RWPE2 (cell line): ENCODE measurements at regions not wholly inside any gene's neighbourhood (a gene's known extent, or its start where the extent isn't known, plus 50 kb on each side); places are given as distances from the start of the nearest gene placed in this dataset.

Experiments used
- ATAC-seq: fragments of 200-7000 bp; cut with Tn5 transposase; 3 replicates; pipeline ENCODE4 v1.9.1; 2021; ENCODE audit warnings: low read depth
- DNase-seq: peaks from one replicate; pipeline ENCODE4 v3.0.0-alpha.2; 2020; ENCODE audit warnings: low spot score
- H3K27ac ChIP-seq: fragments of 450-650 bp; 2 replicates; pipeline ENCODE4 v1.5.1; 2017; ENCODE audit warnings: mild to moderate bottlenecking; ENCODE audit not compliant: poor library complexity, severe bottlenecking
- H3K27me3 ChIP-seq: fragments of 250-450 bp; sonication (Bioruptor Pico); 2 replicates; pipeline ENCODE4 v1.5.1; 2021; ENCODE audit warnings: mild to moderate bottlenecking, moderate library complexity; ENCODE audit not compliant: insufficient read depth, poor library complexity, severe bottlenecking
- H3K36me3 ChIP-seq: fragments of 250-450 bp; sonication (Bioruptor Pico); 2 replicates; pipeline ENCODE4 v1.5.1; 2020; ENCODE audit warnings: low read depth, mild to moderate bottlenecking, moderate library complexity
- H3K4me1 ChIP-seq: fragments of 250-450 bp; sonication (Bioruptor Pico); 2 replicates; pipeline ENCODE4 v1.5.1; 2021; ENCODE audit warnings: mild to moderate bottlenecking, moderate library complexity; ENCODE audit not compliant: insufficient read depth, poor library complexity, severe bottlenecking
- H3K4me3 ChIP-seq: fragments of 250-450 bp; sonication (Bioruptor Pico); 2 replicates; pipeline ENCODE4 v1.5.1; 2021; ENCODE audit warnings: mild to moderate bottlenecking, moderate library complexity; ENCODE audit not compliant: severe bottlenecking
- H3K9me3 ChIP-seq: fragments of 250-450 bp; sonication (Bioruptor Pico); 2 replicates; pipeline ENCODE4 v1.5.1; 2021; ENCODE audit warnings: mild to moderate bottlenecking, moderate library complexity; ENCODE audit not compliant: severe bottlenecking
- TF ChIP-seq, protein P1 (sequence below): fragments of 450-650 bp; IDR thresholded peaks from one replicate; pipeline ENCODE4 v1.5.1; 2017; ENCODE audit warnings: mild to moderate bottlenecking, moderate library complexity; ENCODE audit not compliant: poor library complexity, severe bottlenecking

DNA sequence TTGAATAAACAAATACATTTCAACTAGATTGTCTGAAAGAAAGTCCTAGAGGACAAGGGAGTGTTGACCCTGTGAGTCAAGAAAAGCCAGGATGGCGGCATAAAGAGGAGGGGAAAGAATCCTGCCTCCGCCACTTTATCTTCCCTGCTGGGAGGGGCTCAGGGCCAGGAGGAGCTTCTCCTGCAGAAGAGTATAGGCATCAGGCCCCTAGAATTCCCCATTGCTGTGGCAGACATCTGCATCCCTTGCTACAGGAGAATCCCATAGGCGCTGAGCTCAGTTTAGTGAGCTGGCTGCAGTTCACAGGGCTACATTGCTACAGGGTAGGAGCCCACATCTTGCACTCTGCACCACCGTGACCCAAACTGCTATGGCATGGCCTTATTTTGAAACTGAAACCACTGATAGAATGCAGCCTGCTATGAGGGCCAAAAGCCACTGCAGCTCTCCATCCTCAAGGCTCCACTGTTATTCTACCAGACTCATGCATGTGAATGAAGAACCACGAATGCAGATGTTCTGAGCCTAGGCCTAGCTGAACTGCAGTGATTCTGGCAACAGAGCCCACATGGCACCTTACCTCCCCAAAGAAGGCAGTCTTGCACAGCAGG is 941.4 kb upstream of the CTNND2 start:
- Histone ChIP-seq H3K9me3 (no peaks in the 10 kb centered on the region), H3K4me3 (no peak overlapping the region), H3K4me1 (no peaks in the 10 kb centered on the region), H3K27ac (no peak overlapping the region), H3K27me3 (peaks cover 4% of the 10 kb centered on the region), H3K36me3 (no peaks in the 10 kb centered on the region)
- DNase-seq (no peak), ATAC-seq (no peak)
- TF ChIP-seq, protein P1, sequence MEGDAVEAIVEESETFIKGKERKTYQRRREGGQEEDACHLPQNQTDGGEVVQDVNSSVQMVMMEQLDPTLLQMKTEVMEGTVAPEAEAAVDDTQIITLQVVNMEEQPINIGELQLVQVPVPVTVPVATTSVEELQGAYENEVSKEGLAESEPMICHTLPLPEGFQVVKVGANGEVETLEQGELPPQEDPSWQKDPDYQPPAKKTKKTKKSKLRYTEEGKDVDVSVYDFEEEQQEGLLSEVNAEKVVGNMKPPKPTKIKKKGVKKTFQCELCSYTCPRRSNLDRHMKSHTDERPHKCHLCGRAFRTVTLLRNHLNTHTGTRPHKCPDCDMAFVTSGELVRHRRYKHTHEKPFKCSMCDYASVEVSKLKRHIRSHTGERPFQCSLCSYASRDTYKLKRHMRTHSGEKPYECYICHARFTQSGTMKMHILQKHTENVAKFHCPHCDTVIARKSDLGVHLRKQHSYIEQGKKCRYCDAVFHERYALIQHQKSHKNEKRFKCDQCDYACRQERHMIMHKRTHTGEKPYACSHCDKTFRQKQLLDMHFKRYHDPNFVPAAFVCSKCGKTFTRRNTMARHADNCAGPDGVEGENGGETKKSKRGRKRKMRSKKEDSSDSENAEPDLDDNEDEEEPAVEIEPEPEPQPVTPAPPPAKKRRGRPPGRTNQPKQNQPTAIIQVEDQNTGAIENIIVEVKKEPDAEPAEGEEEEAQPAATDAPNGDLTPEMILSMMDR = no peak

DNA sequence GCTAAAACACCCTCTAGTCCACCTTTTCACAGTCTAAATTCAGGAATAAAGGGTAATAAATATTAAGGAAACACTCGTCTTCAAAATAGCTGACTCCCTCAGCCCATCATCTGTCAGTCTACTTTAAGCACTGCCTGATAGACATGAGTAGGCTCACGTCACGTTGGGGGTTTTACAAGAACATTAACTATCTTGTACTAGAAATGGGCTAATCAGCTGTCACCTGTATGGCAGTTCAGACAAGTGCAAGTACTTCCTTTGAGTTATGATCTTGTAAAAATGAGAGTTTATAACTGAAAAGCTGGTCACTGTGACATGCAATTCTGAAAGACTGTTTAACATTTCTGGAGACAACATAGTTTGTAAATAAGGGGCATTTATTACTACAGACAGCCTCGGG is 936.7 kb upstream of the CTNND2 start:
- H3K4me1 ChIP-seq = no peaks in the 10 kb centered on the region
- TF ChIP-seq, protein P1 = no peak
- no peak overlapping the region for H3K4me3 ChIP-seq
- peaks cover 4% of the 10 kb centered on the region for H3K27me3 ChIP-seq
- DNase-seq (no peak), ATAC-seq (no peak)
- H3K36me3 ChIP-seq = no peaks in the 10 kb centered on the region
- no peaks in the 10 kb centered on the region for H3K9me3 ChIP-seq
- H3K27ac ChIP-seq = no peak overlapping the region

DNA sequence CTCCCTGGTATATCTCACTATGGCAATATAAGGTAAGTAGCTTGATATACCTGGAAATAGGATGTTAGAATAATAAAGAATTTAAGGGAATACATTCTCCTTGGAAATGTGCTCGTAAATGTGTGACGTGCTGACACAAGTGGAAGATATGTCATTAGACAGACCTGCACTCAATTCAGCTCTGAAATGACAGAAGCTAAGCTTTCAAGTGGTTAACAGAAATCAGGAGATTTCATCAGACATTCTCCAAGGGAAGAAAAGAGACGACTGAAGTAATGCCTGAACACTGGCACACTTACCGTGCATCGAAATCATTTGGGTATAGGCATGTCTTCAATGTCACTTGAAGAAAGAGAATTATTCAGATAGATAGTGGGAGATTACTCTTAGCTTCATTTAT is 933.3 kb upstream of the CTNND2 start:
- TF ChIP-seq, protein P1 = no peak
- Histone ChIP-seq H3K4me1 (no peaks in the 10 kb centered on the region), H3K4me3 (no peak overlapping the region), H3K36me3 (no peaks in the 10 kb centered on the region), H3K27ac (no peak overlapping the region), H3K27me3 (peaks cover 4% of the 10 kb centered on the region), H3K9me3 (no peaks in the 10 kb centered on the region)
- ATAC-seq = no peak
- DNase-seq = no peak

DNA sequence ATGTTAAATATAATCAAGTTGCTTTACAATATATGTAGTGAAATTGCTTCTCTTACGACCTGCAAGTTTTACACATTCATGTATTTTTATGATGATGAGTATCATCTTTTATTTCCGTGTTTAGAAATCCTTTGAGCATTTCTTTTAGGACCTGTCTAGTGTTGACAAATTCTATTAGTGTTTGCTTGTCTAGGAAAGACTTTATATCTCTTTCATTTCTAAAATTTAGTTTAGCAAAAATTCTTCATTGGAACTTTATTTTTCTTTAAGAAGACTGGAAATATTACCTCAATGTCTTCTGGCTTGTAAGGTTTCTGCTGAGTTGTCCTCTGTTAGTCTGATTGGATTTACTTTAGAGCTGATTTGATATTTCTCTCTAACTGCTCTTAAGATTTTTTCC is 920.9 kb upstream of the CTNND2 start:
- Histone ChIP-seq H3K4me3 (no peak overlapping the region), H3K27ac (no peak overlapping the region), H3K27me3 (no peaks in the 10 kb centered on the region), H3K36me3 (no peaks in the 10 kb centered on the region), H3K9me3 (peaks cover 18% of the 10 kb centered on the region), H3K4me1 (no peaks in the 10 kb centered on the region)
- ATAC-seq = no peak
- DNase-seq = no peak
- TF ChIP-seq, protein P1 = no peak

DNA sequence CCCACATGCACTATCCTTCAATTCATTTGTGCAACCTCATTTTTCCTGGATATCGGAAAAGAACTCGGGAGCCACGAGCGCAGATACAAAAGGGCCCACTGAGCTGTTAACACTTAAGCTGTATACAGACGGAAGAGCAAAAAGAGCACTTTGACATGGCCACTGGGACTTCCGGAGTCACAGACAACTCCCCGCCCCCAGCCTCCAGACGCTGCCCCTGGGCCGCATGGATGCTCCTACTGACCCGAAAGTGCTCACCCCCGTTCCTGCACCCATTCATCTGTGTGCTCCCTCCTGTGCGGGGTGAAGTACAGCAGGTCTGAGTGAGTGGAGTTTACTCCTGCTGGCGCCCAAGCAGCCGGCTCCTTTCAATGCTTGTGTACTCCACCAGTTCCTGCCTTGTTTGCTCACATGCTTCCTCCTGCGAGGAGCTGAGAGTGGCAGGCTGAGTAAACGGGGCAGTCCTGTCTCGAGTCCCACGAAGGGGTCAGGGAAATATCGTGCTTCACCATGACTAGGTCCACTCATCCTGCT is 901.0 kb upstream of the CTNND2 start:
- Histone ChIP-seq H3K4me3 (no peak overlapping the region), H3K36me3 (no peaks in the 10 kb centered on the region), H3K9me3 (no peaks in the 10 kb centered on the region), H3K27ac (no peak overlapping the region), H3K27me3 (peaks cover 17% of the 10 kb centered on the region), H3K4me1 (no peaks in the 10 kb centered on the region)
- no peak for ATAC-seq
- TF ChIP-seq, protein P1 = no peak
- no peak for DNase-seq
